GM06990 (cell line): ENCODE measurements at regions not wholly inside any gene's neighbourhood (a gene's known extent, or its start where the extent isn't known, plus 50 kb on each side); places are given as distances from the start of the nearest gene placed in this dataset.

Experiments
- DNase-seq: peaks from one replicate; pipeline ENCODE4 v3.0.0-alpha.2; 2011; ENCODE audit not compliant: insufficient read length; ENCODE audit errors: extremely low read depth
- H3K27me3 ChIP-seq: replicated peaks from 2 replicates; pipeline ENCODE4 v1.6.0; 2011; ENCODE audit warnings: low read length; ENCODE audit not compliant: control insufficient read depth, insufficient read depth
- H3K36me3 ChIP-seq: 2 replicates; pipeline ENCODE4 v1.5.1; 2011; ENCODE audit warnings: low read length; ENCODE audit not compliant: control insufficient read depth, insufficient read depth
- H3K4me3 ChIP-seq: replicated peaks from 2 replicates; pipeline ENCODE4 v1.5.1; 2011; ENCODE audit warnings: low read depth, mild to moderate bottlenecking, control low read depth, low read length
- CTCF ChIP-seq: IDR thresholded peaks from 2 replicates; pipeline ENCODE4 v1.5.1; 2011; ENCODE audit warnings: low read length, control low read depth, mild to moderate bottlenecking, inconsistent platforms; ENCODE audit not compliant: insufficient read depth, poor library complexity, severe bottlenecking

- Histone ChIP-seq H3K27me3 (no peaks in the 10 kb centered on the region; the same call in 1 of the 2 replicates), H3K4me3 (no peak overlapping the region), H3K36me3 (no peaks in the 10 kb centered on the region)
- no peak for TF ChIP-seq CTCF
- no peak for DNase-seq
These were observed 86.9 kb upstream of the TSPAN2 start for GRCh38 chr1:115176189-115176588.

- Histone ChIP-seq H3K4me3 (no peak overlapping the region), H3K27me3 (no peaks in the 10 kb centered on the region; the same call in 1 of the 2 replicates), H3K36me3 (no peaks in the 10 kb centered on the region)
- no peak for DNase-seq
- no peak for TF ChIP-seq CTCF
These were observed 86.3 kb upstream of the TSPAN2 start for GRCh38 chr1:115175596-115175995.

- H3K27me3 ChIP-seq = no peaks in the 10 kb centered on the region; the same call in 1 of the 2 replicates
- H3K36me3 ChIP-seq = no peaks in the 10 kb centered on the region
- H3K4me3 ChIP-seq = no peak overlapping the region
- no peak for TF ChIP-seq CTCF
- DNase-seq = no peak
These were observed 83.8 kb upstream of the TSPAN2 start for GRCh38 chr1:115173151-115173550.

GRCh38 chr1:115172270-115172669 is 83.0 kb upstream of the TSPAN2 start:
- TF ChIP-seq CTCF = no peak
- Histone ChIP-seq H3K4me3 (no peak overlapping the region), H3K36me3 (no peaks in the 10 kb centered on the region), H3K27me3 (no peaks in the 10 kb centered on the region; the same call in 1 of the 2 replicates)
- no peak for DNase-seq

GRCh38 chr1:115170961-115171392 is 81.7 kb upstream of the TSPAN2 start:
- Histone ChIP-seq H3K27me3 (no peaks in the 10 kb centered on the region; the same call in 1 of the 2 replicates), H3K4me3 (no peak overlapping the region), H3K36me3 (no peaks in the 10 kb centered on the region)
- TF ChIP-seq CTCF = no peak
- no peak for DNase-seq

GRCh38 chr1:115170377-115170776 is 81.1 kb upstream of the TSPAN2 start:
- no peak for TF ChIP-seq CTCF
- H3K27me3 ChIP-seq = no peaks in the 10 kb centered on the region; the same call in 1 of the 2 replicates
- DNase-seq = no peak
- H3K36me3 ChIP-seq = no peaks in the 10 kb centered on the region
- H3K4me3 ChIP-seq = no peak overlapping the region
